Sigmoid colon (tissue), 6 donors: ENCODE measurements at regions not wholly inside any gene's neighbourhood (a gene's known extent, or its start where the extent isn't known, plus 50 kb on each side); places are given as distances from the start of the nearest gene placed in this dataset.
"Not testable (repeated sequence)": the region's sequence is repeated elsewhere in the genome, so short reads cannot be mapped to it uniquely, and the experiment has no call there.

Source experiments
- DNase-seq: peaks from one replicate; pipeline ENCODE4 v3.0.0-alpha.2; 2019
- H3K27ac ChIP-seq, 4 donors: fragments of 200-600 bp; sonication (generic); one replicate each; pipeline ENCODE4 v1.5.1; 2016 to 2019; ENCODE audit warnings: mild to moderate bottlenecking in 1 of 4
- H3K27me3 ChIP-seq, 3 donors: fragments of 200-600 bp; sonication (generic); one replicate each; pipeline ENCODE4 v1.5.1; 2019; ENCODE audit warnings: mild to moderate bottlenecking in 1 of 3
- H3K36me3 ChIP-seq, 4 donors: fragments of 200-600 bp; sonication (generic); one replicate each; pipeline ENCODE4 v1.5.1; 2016 to 2019
- H3K4me1 ChIP-seq, 4 donors: fragments of 200-600 bp; sonication (generic); one replicate each; pipeline ENCODE4 v1.5.1; 2017 to 2019
- H3K4me3 ChIP-seq, 4 donors: fragments of 200-600 bp; sonication (generic); one replicate each; pipeline ENCODE4 v1.5.1; 2017 to 2019; ENCODE audit warnings: mild to moderate bottlenecking in 2 of 4, moderate library complexity in 1 of 4
- H3K9me3 ChIP-seq, 4 donors: fragments of 200-600 bp in 3 of 4; sonication (generic) in 3 of 4; one replicate each; pipeline versions ENCODE4 v1.5.1 to v1.6.1; 2013 to 2019
- CTCF ChIP-seq, 4 experiments: fragments of 450-650 bp in 3 of 4; fragments of 200-600 bp in 1 of 4; IDR thresholded peaks; one replicate each; pipeline ENCODE4 v1.5.1; 2016 to 2019; ENCODE audit warnings: antibody characterized with exemption in 4 of 4, mild to moderate bottlenecking in 3 of 4, moderate library complexity in 2 of 4
- EP300 ChIP-seq, 4 donors: sonication (generic); formaldehyde crosslinking; IDR thresholded peaks; one replicate each; pipeline ENCODE4 v1.6.1; 2017; ENCODE audit warnings: antibody characterized with exemption in 4 of 4
- POLR2A ChIP-seq, 2 donors: fragments of 450-650 bp; IDR thresholded peaks; one replicate each; pipeline ENCODE4 v1.6.1; 2016; ENCODE audit warnings: antibody characterized with exemption in 2 of 2, mild to moderate bottlenecking in 2 of 2, moderate library complexity in 2 of 2
- POLR2AphosphoS5 ChIP-seq, 4 donors: sonication (generic); formaldehyde crosslinking; IDR thresholded peaks; one replicate each; pipeline ENCODE4 v1.6.1; 2017; ENCODE audit warnings: antibody characterized with exemption in 4 of 4
- WGBS, 2 donors: extraction: QIAGEN DNeasy Blood & Tissue Kit; methylation state at CpG; one replicate each; pipeline ENCODE4 v1.1.7; 2013; 5-methylcytosine and 5-hydroxymethylcytosine counted together
- intact Hi-C: fragments of 100-400 bp; cut with DNase I; formaldehyde crosslinking; loops from one replicate; pipeline ENCODE4 v1.15.1; 2023
- donor health status: healthy with polysubstance abuse.
- donor health status: healthy.

- Histone ChIP-seq H3K4me1 (no peaks in the 10 kb centered on the region), H3K27me3 (no peaks in the 10 kb centered on the region), H3K9me3 (no peaks in the 10 kb centered on the region), H3K36me3 (no peaks in the 10 kb centered on the region), H3K27ac (no peak overlapping the region), H3K4me3 (no peak overlapping the region)
- intact Hi-C loops, result no loop called here
- no peak for DNase-seq
- TF ChIP-seq CTCF (IDR thresholded peaks at IDR 0.05), result no peak
- no peak for TF ChIP-seq POLR2AphosphoS5 (IDR thresholded peaks at IDR 0.05)
- TF ChIP-seq POLR2A (IDR thresholded peaks at IDR 0.05), result no peak
- TF ChIP-seq EP300 (IDR thresholded peaks at IDR 0.05), result no peak
Observed at GRCh38 chr12:58673021-58673420, 247.3 kb downstream of the LRIG3 start.

GRCh38 chr12:58677833-58678232, 242.5 kb downstream of the LRIG3 start:
- intact Hi-C loops, H3K27ac ChIP-seq, H3K4me1 ChIP-seq, H3K4me3 ChIP-seq, H3K36me3 ChIP-seq, H3K9me3 ChIP-seq, DNase-seq, H3K27me3 ChIP-seq: not testable (repeated sequence)
- WGBS, 2 donors, result 93 to 95% methylated on average over 2 of the region's 3 CpGs

GRCh38 chr12:58678753-58679152, 241.6 kb downstream of the LRIG3 start:
- H3K4me1 ChIP-seq, result no peaks in the 10 kb centered on the region
- H3K4me3 ChIP-seq, result no peak overlapping the region
- TF ChIP-seq CTCF (IDR thresholded peaks at IDR 0.05) (no peak), POLR2AphosphoS5 (IDR thresholded peaks at IDR 0.05) (no peak), EP300 (IDR thresholded peaks at IDR 0.05) (no peak), POLR2A (IDR thresholded peaks at IDR 0.05) (no peak)
- DNase-seq, result no peak
- H3K27ac ChIP-seq, result no peak overlapping the region
- intact Hi-C loops, result no loop called here
- WGBS, 2 donors, result 85 to 86% methylated on average over 2 of the region's 2 CpGs
- peaks cover 0 to 3% (median 2%) of the 10 kb centered on the region in 4 donors for H3K9me3 ChIP-seq
- H3K36me3 ChIP-seq, result no peaks in the 10 kb centered on the region
- H3K27me3 ChIP-seq, result no peaks in the 10 kb centered on the region

- no peaks in the 10 kb centered on the region for H3K36me3 ChIP-seq
- H3K9me3 ChIP-seq, result peaks cover 0 to 3% (median 2%) of the 10 kb centered on the region in 4 donors
- no peak for TF ChIP-seq EP300 (IDR thresholded peaks at IDR 0.05)
- no peak for TF ChIP-seq POLR2AphosphoS5 (IDR thresholded peaks at IDR 0.05)
- no peak for TF ChIP-seq CTCF (IDR thresholded peaks at IDR 0.05)
- TF ChIP-seq POLR2A (IDR thresholded peaks at IDR 0.05), result no peak
- intact Hi-C loops, result no loop called here
- 42 to 67% methylated on average over 2 of the region's 2 CpGs for WGBS, 2 donors
- H3K27ac ChIP-seq, result no peak overlapping the region
- DNase-seq, result no peak
- H3K27me3 ChIP-seq, result no peaks in the 10 kb centered on the region
- H3K4me3 ChIP-seq, result no peak overlapping the region
- no peaks in the 10 kb centered on the region for H3K4me1 ChIP-seq
Observed at GRCh38 chr12:58681730-58682129, 238.6 kb downstream of the LRIG3 start.

GRCh38 chr12:58695263-58695662, 225.0 kb downstream of the LRIG3 start:
- TF ChIP-seq EP300 (IDR thresholded peaks at IDR 0.05) (no peak), CTCF (IDR thresholded peaks at IDR 0.05) (no peak), POLR2AphosphoS5 (IDR thresholded peaks at IDR 0.05) (no peak), POLR2A (IDR thresholded peaks at IDR 0.05) (no peak)
- Histone ChIP-seq H3K4me3 (no peak overlapping the region), H3K36me3 (no peaks in the 10 kb centered on the region), H3K27ac (no peak overlapping the region), H3K27me3 (no peaks in the 10 kb centered on the region), H3K9me3 (peaks cover 0 to 4% (median 0%) of the 10 kb centered on the region in 4 donors), H3K4me1 (peaks cover 0 to 3% (median 0%) of the 10 kb centered on the region in 4 donors)
- DNase-seq, result no peak
- WGBS, 2 donors, result 88 to 93% methylated on average over 11 of the region's 11 CpGs
- intact Hi-C loops, result no loop called here
